NCI-H2196 treated with DMSO at 0.1 percent for 48 hours (cell line): ENCODE measurements at regions not wholly inside any gene's neighbourhood (a gene's known extent, or its start where the extent isn't known, plus 50 kb on each side); places are given as distances from the start of the nearest gene placed in this dataset.

Source experiments
- DNase-seq: peaks from one replicate; lab custom pipeline; 2025; ENCODE audit not compliant: unreplicated experiment; lab: John Stamatoyannopoulos, UW

DNA sequence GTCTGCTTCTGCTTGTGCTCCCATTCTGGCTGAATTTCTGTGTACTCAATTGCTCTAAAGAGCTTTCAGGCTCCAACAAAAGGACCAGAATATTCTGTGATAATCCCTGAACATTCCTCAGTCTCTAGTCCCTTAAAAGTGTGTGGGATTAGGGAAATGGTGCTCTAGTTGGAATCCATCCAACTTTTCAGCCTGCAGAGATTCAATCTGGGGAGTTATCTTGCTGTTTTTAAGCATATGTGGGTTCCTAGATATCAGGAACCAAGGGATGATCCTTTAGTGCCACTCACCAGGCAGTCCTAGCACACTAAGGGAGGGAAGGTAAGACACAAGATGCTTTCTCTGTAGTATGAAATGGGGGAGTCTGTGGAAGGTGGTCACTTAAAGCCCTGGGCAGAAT, 140.3 kb upstream of the SLC1A4 start:
- DNase-seq = no peak

DNA sequence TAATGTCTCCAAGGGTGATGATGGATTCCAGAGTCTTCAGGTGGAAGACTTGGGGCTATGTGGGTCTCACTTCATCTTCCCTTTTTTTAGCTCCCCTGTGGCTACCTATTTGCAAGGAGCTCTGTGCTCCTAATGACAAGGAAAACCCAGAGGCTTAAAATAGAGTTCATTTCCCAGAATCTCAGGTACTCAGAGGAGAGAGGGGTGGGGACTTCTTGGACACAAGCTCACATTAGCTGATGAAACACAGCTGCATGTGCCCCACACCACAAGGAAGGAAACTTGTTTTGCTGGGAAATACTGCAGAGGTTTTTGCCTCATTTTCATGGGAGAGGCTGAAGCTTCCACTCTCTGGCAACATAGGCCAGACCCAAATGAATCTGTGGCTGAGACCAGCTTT, 138.6 kb upstream of the SLC1A4 start:
- DNase-seq = no peak

DNA sequence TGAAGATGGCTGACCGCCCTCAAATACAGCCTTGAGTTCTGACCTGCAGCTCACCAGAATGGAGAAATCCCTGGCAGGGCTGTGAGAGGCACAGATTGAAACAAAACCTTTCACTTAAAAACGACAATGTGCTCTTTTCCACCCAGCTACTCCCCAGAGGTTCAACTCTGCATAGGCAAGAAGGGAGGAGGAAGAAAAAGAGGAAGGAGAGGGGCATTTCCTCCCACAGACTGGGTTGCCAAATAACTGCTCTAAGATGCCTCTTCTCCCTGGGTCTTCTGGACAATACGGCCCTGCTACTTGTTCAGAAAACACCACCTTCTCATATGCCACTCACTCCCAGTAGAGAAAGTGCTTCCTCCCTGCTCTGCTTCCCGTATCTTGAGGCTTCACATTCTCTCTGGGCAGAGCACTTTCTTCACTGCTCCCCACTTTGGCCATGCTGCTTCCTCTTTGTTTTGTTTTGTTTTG, 136.4 kb upstream of the SLC1A4 start:
- DNase-seq = no peak

DNA sequence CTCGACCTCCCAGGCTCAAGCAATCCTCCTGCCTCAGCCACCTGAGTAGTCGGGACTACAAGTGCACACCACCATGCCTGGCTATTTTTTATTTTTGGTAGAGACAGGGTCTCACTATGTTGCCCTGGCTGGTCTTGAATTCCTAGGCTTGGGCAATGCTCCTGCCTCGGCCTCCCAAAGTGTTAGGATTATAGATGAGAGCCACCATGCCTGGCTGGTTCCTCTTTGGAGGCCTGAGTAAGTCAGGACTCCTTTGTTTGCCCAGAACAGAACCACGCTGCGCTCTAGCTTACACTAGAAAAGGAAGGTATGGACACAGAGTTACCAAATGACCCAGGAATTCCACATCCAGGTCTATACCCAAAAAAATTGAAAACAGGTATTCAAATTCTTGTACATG, 135.9 kb upstream of the SLC1A4 start:
- no peak for DNase-seq

DNA sequence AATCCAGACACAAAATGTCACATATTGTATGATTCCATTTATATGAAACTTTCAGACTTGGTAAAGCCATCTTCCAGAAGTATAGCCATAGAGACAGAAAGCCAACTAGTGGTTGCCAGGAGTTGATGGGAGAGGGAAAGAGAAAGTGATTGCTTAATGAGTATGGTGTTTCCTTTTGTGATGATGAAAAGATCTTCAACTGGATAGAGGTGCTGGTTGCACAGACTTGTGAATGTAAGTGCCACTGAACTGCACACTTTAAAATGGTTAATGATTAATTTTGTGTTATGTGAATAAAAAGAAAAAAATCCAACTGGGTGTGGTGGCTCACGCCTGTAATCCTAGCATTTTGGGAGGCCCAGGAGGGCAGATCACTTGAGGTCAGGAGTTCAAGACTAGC, 135.3 kb upstream of the SLC1A4 start:
- DNase-seq = no peak

DNA sequence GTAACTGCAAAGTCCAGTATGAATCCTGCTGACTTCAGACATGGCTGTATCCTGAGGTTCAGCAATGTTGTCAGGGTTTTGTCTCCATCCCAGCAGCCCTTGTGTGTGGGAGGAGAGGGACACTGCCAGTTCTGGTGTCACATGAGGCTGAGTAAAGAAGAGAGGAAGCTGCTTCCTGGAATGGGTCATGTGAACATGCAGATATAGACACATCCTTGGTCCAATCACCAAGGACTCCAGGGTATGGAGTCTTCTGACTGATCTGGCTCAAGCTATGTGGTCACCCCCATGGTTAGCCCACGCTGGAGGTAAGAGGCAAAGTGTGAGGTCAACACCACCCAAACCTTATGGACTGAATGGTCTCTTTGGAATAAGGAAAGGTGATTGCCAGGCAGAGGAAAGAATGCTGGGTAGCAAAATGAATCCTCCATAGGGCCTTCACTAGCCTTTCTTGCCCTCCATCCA, 134.4 kb upstream of the SLC1A4 start:
- DNase-seq = no peak

DNA sequence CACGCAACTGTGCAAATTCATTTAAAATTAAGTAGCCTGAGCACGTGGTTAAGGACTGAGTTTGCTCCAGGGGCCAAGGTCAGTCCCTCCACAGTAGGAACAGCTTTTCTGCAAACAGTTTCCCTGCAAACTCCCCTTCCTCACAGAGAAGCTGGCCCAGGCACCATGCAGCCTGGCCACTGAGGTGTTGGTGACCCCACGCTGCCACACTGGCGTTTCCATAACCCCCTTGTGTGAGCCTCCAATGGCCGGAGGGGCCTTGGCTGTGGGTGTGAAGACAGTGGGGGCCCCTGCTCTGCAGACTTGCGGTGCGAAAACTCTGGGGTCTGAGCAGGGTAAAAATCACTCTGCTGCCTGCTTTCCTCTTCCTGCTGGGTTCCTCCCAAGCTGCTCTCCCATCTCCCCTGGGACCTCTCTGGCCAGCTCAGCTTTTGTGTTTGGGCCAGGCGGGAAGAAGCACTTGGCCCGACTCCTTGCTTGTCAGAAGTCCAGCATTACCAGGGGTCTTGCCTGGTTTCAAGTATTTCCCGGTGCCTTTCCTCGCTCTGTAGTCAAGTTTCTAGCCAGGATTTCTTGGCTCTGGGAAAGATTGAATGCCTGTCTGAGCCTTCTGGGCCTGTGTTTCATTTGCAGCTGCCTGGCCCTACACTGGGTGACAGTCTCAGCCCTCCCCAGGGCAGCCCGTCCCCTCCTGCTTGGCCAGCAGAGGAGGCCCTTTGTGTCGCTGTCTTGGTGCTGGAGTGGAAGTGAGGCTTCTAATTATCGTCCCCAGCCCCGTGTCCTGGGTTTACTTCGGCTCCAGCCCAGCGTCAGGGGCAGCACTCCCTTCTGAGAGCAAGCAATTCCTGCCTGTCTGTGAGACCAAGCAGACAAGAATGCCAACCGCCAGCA, 131.4 kb upstream of the SLC1A4 start:
- no peak for DNase-seq

DNA sequence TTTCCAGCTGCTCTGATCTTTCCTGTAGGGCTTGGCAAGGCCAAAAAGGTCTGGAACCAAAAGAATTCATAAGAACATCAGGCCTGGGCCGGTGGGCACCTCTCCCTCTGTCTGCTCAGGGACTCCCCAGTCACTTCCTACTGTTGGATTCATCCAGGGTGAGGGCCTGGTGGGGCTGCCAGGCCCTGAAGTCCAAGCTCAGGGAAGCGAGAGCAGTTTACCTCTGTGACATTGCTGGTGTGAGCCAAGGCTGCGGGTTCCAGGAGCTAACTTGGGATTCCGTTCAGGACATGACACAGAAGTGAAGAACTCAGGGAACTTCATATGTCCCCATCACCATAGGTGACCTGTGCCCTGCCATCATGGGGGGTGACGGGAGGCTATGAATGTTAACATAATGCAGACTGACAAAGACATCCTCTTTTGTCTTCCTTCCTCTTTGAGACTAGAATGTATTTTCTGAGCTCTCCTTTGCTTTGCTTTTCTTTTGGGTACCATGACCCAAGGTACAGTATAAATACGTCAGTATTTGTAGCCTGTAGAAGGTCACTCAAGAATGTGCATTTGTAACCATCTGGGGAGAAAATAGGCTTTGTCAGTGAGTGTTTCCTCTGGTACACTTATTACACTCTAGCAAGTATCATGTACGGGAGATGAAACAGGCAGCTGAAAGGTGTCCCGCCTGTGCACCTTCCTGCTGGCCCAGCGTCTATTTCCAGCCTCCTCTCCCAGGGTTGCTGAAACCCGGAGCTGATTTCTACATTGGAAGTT, 130.5 kb upstream of the SLC1A4 start:
- DNase-seq = no peak

DNA sequence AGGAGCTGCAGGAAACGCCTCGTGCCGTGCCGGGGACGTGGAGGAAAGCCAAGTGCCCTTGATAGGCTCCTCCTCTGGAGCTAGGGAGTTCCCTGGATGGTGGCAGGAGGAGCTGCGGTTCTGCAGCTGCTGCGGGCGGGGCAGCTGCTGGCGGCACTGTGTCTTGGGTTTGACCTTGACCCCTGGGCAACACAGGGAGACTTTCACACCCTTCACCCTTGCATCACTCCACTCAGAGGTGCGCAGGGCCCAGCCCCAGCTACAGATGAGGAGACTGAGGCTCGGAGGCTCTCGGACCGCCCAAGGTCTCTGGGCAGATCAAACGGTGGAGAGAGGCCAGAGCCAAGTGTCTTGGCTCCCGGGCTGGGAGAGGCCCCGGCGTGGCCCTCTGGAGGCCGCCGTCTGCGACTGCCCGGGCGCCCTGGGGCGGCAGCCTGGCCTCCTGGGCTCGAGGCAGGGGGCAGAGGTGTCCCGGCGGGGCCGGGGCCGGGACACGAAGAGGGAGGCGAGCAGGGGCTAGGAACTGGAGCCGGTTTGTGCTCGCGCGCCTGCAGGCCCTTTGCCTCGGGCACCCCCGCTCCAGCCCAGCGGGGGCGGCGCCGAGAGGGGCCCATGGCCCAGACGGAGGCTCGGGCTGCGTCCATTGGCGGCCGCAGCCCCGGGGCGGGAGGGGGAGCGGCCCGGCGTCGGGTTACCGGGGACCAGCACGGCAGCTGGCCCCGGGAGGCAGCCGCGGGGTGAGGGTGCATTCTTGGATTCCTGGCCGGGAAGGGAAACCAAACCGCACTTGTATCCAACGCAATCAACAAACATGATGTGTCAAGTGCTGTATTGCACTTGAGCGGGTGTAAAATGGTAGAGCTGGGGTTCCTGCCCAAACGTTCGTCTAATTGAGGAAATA, 129.6 kb upstream of the SLC1A4 start:
- peak; percentile 50 for DNase-seq

DNA sequence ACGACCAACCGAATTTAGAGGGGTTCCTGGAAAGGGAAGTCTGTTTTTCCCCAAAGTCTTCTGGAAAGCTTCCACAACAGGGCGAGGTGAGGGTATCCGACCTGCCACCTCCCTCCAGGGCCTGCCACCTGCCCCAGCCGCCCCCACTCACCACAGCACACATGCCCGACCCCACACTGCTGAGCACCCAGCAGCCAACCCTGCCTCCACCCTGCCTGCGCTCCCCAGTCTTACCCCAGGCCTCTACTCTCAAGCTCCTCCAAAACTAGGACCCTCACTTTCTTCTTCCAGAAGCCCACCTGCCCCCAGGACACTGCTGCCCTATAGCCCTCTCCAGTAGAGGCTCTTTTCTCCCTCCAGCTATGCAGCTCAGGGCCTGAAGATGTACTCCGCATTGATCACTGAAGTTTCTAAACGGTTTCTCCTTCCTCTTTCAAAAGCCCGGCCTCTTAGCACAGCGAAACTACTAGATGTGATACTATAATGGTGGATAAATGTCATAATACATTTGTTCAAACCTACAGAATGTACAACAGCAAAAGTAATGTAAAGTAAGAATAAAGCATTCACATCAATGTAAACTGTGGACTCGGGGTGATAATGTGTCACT, 128.8 kb upstream of the SLC1A4 start:
- no peak for DNase-seq

DNA sequence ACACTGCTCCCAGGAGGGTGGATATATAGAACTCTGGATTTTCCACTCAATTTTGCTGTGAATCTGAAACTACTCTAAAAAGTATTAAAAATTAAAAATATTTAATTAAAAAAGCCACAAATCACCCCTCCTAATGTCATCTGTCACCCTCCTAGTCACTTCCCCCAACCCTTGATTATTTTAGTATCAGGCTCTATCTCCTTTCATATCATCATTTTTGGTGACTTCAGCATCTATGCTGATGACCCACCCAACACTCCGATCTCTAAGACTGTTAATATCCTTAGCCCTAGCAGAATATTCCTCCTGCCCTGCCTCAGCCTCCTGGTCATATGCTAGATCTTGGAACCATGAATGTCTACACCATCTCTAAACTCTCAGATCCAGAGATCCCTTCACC, 128.3 kb upstream of the SLC1A4 start:
- no peak for DNase-seq

DNA sequence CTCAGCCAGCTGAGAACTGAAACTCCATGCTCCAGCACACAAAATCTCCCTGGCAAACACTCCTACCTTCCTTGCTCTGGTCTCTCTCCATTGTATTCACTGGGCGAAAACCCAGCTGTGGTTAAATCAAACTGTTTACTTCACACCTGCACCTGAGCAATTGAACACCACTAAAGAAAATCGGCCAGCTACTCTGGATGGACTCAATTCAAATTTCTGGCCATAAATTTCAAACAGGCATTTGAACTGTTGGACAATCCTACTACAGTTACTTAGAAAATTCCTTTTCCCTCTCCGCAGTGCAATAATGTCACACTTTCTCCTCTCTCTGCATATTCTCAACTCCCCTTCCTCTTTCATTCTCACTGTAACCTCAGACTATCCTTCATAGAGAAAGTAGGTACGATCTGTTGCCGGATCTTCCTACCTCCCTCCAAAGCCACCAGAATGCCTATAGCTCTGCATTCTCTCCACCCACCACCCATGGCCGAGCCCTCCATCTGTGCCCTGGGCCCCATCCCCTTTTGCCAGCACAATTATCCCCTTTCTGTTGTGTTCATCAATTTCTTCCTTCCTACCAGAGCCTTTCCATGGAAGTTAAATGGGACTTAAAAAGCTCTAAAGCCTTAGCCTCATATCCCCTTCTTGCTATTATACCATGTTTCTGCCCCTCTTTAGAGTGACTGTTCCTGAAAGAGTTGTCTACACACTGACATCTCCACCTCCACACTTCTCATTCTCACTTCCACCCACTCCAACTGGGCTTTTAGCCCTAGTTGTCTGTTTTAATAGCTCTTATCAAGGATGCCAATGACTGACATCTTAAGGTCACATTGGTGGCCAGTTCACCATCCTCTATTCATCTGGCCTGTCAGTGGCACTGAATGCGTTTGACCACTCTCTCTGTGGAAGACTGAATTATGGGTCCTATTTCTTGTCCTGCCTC, 127.5 kb upstream of the SLC1A4 start:
- DNase-seq = peak; percentile 18

DNA sequence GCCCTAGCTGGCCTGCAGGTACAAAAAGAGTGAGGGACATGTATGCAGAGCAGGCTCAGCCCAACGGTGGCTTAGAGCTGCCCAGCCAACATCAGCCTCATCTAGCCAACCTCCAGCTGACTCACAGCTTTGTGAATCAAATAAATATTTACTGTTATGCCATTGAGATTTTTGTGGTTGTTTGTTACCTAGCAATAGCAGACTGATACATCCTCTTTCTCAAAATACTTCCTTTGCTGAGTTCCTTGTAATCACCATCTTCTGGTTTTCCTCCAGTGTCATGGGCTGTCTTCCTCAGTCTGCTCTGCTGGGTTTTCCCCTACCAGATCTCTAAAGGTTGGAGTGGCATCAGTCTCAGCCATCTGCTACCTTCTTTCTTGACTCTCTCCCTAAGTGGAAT, 126.6 kb upstream of the SLC1A4 start:
- no peak for DNase-seq

DNA sequence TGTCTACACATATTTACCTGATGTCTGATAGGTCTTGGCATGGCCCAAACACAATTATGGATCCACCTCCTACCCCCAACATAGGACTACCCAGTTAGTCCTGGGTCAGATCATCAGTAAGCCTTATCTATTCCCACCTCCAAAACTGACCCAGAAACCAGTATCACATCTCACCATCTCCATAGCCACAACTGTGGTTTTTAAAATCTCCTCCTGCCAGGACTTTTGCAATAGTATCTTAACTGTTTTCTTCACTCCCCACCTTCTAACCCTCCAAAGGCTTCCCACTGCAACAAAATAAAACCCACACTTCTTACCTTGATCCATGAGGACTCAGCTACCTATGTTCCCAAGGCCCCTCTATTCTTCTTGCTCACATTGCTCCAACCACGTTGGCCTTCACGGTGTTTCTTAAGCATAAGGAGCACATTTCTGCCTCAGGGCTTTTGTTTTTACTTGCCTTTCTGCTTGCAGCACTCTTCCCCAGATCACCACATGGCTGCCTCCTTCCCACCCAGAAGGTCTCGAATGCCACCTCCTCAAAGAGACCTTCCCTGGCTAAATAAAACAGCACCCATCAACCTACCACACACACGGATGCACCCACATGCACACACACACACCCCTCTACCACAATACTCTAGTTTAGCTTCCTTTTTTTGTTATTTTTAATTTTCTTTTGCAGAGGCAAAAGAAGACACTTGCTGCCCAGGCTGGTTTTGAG, 125.9 kb upstream of the SLC1A4 start:
- no peak for DNase-seq

DNA sequence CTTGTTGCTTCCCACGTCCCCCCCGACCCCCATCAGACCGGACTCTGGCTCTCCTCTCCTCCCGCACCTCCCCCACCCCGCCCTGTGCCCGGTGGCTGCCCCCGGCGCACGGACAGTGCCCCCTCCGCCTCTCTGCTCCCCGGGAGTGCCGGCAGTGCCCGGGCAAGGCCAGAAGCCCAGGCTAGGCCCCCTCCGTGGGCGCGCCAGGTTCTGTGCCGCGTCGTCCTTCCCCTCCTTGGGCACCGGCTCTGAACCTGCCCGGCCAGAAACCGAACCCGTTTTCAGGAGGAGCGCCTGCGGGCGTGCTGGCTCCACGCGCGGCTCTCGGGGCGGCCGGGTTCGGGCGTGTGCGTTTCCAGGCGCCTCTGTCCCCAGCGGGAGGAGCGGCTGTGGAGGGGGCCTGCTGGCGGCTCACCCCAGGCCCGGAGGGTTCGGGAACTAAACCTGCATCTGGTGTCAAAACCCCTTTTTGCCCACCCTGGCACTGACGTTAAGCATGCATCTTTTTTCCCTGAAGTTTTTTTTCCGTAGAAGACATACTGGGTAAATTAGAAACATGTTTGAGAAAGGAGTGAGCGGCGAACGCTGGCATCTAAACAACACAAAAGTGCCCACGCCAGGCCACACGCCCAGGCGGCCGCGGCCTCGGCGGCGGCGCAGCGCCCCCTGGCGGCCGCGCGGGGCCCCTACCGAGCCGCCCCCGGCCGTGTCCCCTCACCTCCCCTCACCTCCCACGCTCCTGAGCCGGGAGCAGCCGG, 123.9 kb upstream of the SLC1A4 start:
- no peak for DNase-seq

DNA sequence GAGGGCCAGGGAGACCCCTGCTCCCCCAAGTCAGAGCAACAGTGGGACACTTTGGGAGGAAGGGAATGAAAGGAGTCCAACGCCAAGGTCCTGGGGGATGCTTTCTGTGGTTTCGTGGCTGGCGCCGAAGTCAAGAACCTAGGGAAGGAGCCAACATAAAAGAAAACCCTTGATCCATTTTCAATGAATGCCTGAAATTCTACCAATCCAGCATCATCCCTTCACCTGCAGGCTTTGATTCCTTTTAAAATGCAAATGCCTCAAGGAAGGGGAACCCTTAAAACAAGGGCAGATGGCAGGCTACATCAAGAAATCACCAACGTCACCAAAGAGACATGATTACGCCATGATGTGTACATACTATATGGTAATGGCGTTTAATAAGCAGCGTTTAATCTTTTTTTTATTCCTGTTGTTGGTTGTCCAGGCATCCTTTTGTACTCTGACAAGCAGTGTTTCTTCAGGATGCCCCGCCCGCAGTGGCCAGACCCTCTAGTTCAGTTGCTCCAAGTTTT, 123.3 kb upstream of the SLC1A4 start:
- no peak for DNase-seq

DNA sequence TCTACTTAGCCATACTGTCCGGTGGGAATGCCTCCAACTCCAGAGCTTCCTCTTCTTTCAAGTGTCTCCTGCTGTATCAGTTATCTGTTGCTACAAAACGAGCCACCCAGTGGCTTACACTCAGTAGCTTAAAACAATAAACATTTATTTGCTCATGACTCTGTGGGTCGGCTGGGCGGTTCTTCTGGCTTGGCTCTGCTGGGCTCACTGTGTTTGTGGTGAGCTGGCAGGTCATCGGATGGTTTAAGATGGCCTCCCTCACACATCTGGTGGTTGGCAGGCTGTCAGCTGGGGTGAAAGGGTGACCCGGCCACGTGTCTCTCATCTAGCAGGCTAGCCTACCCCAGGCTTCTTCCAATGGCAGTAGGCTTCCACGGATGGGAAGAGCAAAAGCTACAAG, 122.4 kb upstream of the SLC1A4 start:
- peak; percentile 15 for DNase-seq
